Islet precursor cell (in vitro differentiated cells): ENCODE measurements at regions not wholly inside any gene's neighbourhood (a gene's known extent, or its start where the extent isn't known, plus 50 kb on each side); places are given as distances from the start of the nearest gene placed in this dataset.

Experiments used
- DNase-seq: peaks from one replicate; pipeline ENCODE4 v3.0.0-alpha.2; 2018

DNA sequence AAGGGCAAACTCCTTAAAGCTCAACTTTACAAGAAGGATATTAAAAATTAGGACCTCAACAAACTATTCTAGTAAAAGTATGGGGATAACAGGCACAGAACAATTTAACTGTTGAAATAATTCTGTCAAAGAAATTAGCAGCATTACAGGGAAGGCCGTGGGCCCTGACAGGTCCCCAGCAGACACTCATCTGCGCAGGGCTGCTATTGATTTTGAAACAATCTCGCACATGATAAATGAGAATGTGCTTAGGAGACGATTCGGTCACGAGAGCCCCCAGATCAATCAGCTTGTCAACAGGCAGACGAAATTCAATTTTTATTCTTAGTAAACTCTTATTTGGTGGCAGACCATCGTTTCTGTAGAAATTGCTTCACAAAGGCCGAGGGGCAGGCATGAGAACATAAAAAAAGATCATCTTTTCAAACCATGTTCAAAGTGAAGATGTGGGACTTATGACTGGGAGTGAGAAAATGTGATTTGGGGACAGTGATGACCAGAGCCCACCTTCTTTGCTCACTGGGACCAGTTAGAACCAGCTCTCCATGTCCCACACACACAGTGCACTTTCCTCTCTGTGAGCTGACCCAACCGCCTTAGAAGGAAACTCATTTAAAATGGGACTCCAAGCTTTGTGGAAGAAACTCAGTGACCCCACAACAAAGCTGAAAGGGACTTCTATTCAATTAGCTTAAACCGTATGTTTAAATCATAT is 654.5 kb downstream of the TOX3 start:
- DNase-seq = no peak

DNA sequence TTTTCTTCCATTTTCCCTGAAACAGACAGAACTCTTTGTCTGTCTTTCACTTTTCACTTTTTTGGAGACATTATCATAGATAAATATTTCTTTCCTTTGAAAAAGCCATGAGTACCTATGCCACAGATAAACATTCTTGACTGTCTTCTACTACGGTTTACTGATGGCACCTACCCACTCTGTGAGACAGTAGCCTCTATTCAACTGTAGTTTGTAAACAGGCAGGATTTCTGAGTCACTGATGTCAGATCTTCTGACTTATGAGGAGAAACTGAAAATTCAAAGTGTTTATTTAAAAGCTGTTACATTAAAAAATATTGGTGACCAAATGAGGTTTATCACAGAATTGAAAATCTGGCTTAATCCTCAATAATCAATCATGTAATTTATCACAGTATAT is 658.4 kb downstream of the TOX3 start:
- DNase-seq = no peak

DNA sequence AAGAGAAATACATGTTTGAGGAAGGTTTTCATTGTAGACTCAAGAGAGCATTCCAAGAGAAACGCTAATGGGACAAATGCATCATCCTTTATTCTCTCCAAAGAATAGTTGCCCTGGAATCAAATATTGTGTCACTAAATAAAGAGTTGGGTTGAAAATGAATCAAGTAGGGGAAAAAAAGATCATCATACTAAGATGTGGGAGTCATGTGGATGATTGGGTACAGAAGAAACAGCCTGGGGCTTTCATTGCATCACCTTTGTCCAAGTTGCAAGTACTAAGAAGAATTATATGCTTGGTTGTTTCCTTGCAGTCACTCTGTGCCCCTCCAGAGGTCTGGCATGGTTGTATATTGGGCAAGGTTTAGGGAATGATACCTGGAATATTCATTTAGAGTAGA is 658.9 kb downstream of the TOX3 start:
- DNase-seq = no peak

DNA sequence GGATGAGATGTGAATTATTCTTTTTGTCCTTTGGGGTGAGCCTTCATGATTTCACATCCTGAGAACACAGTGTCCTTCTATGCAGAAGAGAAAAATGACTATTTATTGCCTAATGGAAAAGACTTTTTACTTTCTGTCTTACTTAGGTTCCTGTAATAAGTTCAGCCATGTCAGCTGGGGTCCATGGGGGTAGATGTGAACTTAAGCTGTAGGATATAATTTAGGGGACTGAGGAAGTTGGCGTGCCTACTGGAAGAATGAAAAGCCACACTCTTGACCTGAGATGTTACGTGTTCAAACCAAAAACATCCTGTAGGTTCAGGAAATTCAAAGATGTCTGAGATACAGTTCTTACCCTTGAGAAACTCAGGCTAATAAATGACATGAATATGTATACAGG is 660.5 kb downstream of the TOX3 start:
- no peak for DNase-seq

DNA sequence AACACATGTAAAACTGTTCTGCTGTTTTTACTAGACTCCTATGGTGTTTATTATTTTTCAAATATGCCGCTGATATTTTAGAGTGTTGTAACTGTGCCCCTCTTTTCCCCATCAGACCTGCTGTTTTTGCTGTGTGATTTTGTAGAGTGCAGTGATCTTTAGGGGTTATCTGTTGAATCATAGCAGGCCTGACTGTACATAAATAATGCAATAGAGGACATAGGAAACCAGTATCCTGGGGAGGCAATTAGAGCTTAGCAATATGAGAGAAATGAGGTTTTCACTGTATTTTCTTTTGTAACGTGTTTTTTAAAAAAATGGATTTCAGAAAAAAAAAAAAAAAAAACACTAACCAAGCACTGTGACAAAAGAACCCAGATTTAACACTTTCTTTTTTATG is 662.2 kb downstream of the TOX3 start:
- DNase-seq = no peak

DNA sequence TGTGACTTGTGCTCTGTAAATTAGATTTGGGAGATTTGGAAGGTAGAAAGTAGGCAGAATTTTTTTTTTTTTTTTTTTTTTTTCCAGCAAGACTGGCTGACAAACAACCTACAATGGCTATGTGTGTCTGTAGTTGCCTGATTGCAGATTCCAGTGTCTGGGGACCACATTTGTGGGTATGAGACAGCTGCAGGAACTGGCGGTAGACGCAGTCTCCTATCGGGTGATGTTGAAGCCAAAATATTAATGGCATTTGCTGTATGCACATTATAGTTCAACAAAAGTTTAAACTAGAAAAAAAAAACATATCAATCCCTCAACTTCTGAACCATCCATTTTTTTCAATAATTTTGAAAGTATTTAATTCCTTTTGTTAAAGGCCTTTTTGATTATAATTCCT is 665.2 kb downstream of the TOX3 start:
- DNase-seq = no peak

DNA sequence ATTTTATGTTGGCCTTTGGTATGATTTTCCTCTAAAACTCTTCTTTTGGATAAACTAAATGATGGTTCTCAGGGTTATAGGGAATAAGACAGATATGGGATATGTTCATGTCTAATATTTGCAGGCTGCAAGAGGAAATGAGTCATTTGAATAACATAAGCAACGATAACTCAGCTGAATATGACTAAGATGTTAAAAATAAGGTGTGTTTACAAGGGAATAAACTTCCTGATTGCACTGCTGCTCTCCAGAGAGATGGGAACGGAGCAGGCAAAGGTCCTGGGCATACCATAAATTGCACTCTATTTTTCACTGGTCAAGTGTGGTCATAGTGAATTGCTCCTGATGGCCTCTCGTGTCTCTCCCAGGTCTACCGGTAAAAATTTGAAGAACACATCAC is 666.2 kb downstream of the TOX3 start:
- DNase-seq = no peak

DNA sequence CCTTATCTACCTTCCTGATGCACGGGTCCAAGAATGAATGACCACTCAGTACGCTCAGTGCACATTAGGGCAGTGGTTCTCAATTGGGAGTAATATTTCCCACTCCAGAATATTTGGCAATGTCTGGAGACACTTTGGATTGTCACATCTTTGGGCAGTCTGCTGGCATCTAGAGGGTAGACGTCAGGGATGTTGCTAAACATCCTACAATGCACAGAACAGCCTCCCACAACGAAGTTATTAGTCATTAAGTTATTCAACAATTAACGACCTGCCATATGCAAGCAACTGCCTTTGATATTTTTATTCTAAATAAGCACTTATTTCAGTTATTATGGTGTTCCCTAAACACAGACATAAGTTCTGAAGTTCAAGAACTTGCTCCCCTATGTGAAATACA is 669.3 kb downstream of the TOX3 start:
- DNase-seq = no peak

DNA sequence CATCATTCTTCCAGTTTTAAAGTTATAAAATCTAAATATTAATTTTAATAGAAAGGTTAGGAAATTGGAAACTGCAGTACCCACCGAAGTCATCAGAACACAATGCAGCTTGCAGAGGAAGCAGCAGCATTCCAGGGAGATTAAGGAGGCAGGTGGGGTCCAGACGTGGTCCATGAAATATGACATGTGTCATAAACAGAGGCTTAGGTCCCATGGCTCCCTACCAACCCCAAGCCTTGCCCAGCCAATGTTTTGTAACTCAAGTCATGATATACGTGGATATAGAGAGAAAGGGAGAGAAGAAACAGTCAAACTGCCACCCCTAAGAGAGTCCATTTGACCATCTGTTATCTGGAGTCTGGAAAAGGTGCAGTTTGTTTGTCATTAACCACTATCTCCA is 670.0 kb downstream of the TOX3 start:
- DNase-seq = no peak

DNA sequence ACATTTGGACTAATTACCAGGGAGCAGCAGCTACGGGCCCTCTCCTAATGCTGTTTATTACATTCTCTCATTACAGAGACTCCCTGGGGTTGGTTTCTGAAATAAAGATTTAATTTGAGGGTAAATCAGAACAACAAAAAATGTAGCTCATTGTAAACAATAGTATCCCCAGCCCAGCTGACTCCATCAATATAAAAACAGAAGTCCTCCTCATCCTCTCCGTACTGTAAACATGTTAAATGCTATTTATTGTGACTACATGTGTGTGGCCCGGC is 670.4 kb downstream of the TOX3 start:
- DNase-seq = no peak

DNA sequence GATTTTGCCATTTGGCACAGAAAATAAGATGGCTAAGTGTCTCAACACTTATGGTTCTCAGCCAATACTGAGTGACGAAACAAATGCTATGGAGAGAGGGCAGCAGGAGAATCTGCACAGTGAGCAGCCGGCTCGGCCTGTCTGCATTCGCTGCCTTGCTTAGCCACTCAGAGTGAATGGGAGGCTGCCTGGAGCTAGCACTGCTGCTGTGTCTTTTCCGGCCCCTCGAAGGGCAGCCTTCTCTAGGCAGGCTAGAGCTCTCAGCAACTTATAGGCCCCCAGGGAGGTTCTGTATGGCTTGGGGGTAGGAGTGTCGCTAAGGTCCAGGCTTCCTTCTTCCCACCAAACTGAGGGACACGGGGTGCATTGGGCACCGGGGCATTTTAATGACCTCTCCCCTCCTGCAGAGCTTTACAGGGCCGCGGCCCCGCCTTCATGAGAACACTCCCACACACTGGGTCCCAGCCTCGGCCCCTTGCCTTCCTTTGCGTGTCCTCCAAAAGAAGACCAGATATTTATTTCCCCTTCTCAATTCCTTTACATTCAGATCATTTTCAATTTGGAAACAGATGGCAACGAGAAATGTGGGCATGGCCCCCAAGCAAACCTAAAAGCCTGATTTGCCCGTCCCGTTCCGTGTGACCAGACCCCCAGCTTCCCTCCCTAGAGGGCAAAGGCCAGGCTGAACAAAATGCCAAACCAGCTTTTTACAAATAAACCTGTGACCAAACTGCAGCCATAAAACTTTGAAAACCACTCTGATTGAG is 670.9 kb downstream of the TOX3 start:
- no peak for DNase-seq

DNA sequence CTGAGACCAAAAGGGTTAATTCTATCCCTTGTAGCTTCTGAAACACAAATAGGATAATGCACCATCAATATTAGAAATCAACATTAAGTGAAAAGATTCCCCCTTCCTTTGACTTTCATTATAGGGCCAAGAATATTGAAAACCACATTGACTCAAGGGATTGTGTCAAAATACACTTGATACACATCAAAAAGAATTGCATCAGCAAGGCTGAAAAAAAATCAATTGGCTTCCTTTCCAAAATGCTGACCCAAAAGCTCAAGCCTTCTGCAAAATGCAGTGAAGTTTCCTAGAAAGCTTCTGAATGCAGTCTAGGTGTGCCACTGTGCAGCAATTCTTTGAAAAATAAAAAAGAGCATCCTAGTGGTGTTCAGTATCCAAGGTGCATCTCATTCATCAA is 674.4 kb downstream of the TOX3 start:
- no peak for DNase-seq

DNA sequence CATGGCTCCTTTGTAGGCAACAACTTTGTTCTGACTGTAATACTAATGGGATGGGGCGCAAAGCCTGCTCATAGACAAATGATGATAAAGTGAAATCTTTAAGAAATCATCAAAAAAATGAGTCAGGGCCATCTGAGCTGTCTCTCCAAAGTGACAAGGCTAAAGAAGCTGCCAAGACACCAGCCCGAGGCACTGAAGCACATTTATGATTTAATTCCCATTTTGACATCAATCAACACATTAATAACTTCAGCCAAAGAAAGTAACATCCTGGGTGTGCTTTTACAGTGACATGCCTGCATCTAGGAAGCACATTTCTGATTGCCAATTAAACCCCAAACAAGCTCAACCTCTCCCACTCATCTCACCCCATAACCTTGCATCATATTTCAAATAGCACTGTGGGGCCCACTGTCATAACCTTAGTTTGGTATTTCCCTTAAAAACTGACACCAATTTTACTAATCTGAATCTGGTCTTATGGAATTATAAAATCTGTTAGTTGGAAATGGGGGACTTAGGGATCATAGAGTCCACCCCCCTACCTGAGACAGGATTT is 676.6 kb downstream of the TOX3 start:
- DNase-seq = no peak

DNA sequence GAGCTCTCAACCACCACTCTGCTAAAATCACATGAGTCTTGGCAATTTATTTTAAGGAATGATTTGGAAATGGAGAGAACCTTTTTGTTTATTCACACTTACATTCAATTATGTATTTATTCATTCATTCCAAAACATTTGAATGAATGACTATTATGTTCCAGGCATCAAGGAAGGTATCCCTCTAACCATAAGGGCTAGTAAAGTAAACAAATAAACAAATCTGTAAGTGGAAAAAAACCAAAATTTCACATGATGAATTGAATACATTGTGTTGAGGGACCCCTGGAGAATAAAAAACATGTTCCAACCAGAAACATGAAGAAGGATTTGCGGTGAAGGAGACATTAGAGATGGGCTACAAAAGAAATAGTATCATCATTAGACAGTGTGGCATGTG is 677.8 kb downstream of the TOX3 start:
- DNase-seq = no peak

DNA sequence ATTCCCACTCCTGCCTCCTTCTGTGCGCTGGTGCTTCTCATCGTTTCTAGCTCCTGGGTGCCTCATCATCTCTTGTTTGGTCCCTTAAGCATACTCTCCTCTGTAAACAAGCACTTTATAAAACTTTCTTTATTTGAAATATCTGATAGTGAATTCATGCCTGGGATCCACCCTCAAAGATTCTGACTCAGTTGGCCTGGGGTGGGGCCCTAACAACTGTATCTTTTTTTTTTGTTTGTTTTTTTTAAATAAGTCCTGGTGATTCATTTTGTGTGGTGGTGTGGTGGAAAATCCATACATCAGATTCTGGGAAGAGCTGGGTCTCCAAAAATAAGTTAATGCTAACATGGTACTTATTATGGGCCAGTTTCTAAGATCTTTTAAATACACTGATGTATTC is 678.3 kb downstream of the TOX3 start:
- DNase-seq = no peak

DNA sequence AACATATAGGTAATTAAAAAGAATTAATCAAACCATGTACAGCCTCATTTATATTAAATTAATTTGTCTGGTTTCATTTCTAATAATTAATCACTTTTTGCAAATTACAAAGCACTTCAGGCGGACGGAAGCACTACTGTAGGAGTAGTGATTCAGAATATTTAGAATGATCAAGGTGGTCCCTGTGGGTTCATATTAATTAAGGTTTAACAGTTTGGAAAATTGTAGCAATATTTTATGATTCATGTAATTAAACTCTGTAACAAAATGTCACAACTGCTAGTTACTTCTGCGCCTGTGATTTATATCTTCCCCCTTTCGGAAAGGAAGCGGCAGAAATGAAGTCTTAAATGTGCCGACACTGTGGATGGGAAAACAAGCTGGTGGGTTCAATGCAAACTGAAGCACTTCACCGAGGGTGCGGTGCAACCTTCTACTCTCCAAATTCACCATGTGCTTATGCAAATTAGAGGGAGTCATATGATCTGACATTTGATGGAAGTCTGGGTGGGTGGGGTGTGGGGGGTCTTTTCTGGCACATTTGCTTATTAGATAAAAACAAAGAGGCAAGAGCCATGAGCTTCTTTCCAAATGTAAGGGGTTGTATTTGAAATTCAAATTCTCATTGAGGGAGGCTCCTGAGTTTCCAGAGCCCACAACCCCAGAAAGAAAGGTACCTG is 679.4 kb downstream of the TOX3 start:
- DNase-seq = no peak

DNA sequence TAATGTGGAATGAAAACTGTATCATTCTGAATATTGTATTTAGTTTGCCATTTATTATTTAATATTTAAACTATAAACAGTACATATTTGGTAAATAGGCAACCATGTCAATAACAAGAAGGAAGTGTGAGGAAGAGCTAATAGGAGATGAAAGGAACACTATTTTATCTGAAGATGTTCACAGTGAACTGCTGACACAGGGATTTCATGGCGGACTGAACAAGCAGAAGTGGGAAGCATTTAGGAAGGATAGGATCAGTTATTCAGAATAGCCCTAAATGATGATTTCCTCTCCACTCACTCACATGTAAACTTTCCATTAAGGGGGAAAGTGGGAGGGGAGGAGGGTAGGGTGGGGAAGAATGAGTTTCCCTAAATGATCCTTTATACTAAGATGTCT is 682.4 kb downstream of the TOX3 start:
- no peak for DNase-seq

DNA sequence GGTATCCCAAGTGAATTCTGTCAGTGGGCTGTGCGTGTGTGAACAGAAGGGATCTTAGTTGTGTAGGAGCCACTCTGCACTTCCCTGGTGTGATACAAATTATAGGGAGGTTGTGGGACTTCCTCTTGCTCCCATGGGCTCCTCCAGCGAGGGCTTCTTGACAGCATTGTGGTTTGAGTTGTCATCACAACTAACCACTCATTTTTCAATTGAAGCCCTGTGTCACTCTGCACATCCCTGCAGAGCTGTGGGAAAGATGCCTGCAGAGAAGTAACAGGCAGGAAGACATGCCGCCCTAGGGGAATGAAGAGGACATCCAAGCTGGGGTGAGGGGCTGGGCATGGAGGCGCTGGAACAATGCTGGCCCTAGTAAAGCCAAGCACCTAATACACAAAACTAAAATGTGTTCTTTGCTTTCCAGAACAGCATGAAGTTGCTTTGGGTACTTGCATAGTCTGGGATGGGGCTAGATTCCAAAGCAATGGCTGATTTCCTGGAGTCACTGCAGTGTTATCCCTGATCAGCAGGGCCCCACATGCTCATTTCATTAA is 692.5 kb downstream of the TOX3 start:
- DNase-seq = no peak

DNA sequence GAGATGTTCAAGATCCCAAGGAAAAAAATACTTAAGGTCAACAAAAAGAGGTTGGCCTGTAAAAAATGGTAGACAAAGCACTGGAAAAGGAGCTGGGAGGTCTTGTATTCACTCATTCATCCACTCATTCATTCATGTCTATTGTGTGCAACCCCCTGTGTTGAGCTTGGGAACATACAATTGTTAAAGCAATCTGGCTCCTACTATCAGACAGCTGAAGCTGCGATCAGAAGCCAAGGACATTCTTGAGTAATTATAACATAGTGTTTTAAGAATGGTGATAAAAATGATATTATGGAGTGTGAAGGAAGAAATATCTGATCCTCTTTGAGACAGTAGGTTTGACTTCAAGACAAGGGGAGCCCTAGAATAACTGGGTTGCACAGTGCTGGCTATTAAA is 693.4 kb downstream of the TOX3 start:
- DNase-seq = no peak

DNA sequence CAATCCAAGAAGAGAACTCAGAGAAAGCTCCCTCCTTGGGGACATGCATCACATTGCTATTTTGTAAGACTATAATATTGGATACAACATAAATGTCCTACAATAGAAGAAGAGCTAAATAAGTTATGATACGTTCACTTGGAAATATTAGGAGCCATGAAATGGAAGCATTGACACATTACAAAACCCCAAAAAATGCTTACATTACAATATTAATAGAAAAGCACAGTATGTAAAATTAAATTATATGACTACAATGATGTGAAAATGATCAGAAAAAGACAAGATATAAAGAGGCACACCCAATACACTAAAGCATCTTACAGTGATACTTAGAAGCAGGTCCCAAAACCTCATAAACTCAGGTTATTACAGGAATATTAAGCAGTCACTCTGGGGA is 694.1 kb downstream of the TOX3 start:
- no peak for DNase-seq

DNA sequence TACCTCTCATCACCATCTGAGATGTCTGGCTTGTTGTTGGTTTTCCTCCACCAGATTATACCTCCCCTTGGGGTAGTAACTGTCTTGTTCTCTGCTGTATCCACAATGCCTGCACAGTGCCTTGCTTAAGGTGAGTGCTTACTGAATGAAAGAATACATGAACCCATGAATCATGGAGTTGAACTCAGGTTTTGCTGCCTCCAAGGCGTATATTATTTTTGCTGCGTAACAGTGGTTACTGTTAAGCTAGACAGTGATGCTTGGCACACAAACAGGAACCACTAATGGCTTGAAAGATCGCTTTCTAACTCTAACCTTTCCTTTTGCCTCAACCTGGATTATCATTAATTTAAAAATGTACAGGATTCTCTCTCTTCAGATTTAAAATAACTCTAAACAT is 695.8 kb downstream of the TOX3 start:
- no peak for DNase-seq

DNA sequence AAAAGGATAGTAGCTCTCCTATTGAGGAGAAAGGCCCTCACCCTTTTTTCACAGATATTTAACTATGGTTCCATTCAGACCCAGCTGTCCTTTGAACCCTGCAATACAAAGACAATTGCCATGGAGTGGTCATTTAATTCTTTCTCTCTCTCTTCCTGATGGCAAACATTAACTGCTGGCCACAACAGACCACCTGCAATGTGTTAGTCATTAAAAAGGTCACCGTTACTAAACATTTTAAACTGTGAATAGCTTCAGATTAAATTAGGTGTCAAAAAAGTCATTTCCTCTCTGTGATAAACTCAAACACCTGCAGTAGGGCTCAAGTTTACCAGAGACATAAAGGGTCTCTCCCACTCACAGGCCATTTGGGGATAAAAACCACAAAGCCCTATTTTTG is 697.2 kb downstream of the TOX3 start:
- DNase-seq = no peak

DNA sequence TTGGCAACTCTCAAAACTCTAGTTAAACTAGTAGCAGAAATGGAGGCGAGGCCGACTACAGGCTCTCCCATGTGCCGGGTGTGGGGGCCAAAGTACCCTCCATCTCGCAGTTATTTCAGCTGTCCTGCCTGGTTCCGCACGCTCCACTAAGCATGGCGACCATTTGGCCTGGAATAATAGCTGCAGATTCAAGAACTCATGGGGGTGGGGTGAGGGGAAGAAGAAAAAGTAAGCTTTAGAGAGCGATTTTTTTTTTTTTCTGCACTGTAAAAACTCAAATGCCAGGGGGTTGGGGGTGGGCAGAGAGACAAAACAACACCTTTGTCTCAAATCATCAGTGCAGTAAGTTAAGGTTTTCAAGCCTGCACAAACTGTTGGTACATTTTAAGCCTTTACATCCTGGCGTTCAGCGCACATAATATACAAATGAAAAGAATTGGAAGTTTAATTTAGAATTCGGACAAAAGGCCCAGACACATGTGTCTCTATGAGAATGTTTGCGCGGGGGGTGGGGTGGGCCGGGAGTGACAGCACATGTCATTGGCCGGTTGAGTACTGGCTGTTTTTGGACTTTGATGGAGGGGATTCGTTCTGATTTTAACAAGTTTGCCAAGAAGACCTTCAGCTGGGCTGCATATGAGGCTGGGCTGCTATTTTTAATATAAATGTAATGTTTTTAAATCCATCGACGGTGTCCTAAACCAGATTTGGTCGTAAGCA is 694.7 kb upstream of the SALL1 start:
- DNase-seq = no peak
